Mesendoderm (in vitro differentiated cells): ENCODE measurements at regions not wholly inside any gene's neighbourhood (a gene's known extent, or its start where the extent isn't known, plus 50 kb on each side); places are given as distances from the start of the nearest gene placed in this dataset.
A peak's percentile ranks its signal among the peaks of the same experiment; 100 is the strongest.

Source experiments
- DNase-seq: peaks from one replicate; pipeline ENCODE4 v3.0.0; 2013
- H2AK5ac ChIP-seq: 2 replicates; pipeline ENCODE4 v1.6.1; 2013; ENCODE audit warnings: low read length, inconsistent platforms
- H2BK120ac ChIP-seq: 2 replicates; pipeline ENCODE4 v1.6.1; 2013; ENCODE audit warnings: low read depth, mild to moderate bottlenecking, low read length, moderate library complexity, mixed read lengths
- H2BK15ac ChIP-seq: replicated peaks from 2 replicates; pipeline ENCODE4 v1.6.1; 2013; ENCODE audit warnings: low read depth, mild to moderate bottlenecking, moderate library complexity
- H2BK5ac ChIP-seq: 2 replicates; pipeline ENCODE4 v1.6.1; 2013; ENCODE audit warnings: low read length, inconsistent platforms
- H3K18ac ChIP-seq: 2 replicates; pipeline ENCODE4 v1.6.1; 2013; ENCODE audit warnings: mild to moderate bottlenecking, low read length, mixed read lengths
- H3K23ac ChIP-seq: one replicate; pipeline ENCODE4 v1.6.1; 2013; ENCODE audit warnings: low read length
- H3K27ac ChIP-seq: 2 replicates; pipeline ENCODE4 v1.5.1; 2013; ENCODE audit warnings: low read depth, mild to moderate bottlenecking, inconsistent platforms, low read length, moderate library complexity
- H3K27me3 ChIP-seq: 2 replicates; pipeline ENCODE4 v1.6.1; 2013; ENCODE audit warnings: low read length, control low read depth, mild to moderate bottlenecking, inconsistent platforms; ENCODE audit not compliant: insufficient read depth, poor library complexity
- H3K36me3 ChIP-seq: 2 replicates; pipeline ENCODE4 v1.6.1; 2013; ENCODE audit warnings: low read length, inconsistent platforms; ENCODE audit not compliant: control insufficient read depth, insufficient read depth
- H3K4ac ChIP-seq: one replicate; pipeline ENCODE4 v1.6.1; 2013; ENCODE audit warnings: low read depth, mild to moderate bottlenecking, low read length, moderate library complexity
- H3K4me1 ChIP-seq: 2 replicates; pipeline ENCODE4 v1.6.1; 2013; ENCODE audit warnings: low read depth, low read length, inconsistent platforms; ENCODE audit not compliant: control insufficient read depth
- H3K4me2 ChIP-seq: 2 replicates; pipeline ENCODE4 v1.6.1; 2013; ENCODE audit warnings: low read length
- H3K4me3 ChIP-seq: 2 replicates; pipeline ENCODE4 v1.5.1; 2013; ENCODE audit warnings: mild to moderate bottlenecking, low read length
- H3K56ac ChIP-seq: one replicate; pipeline ENCODE4 v1.6.1; 2013; ENCODE audit warnings: low read length
- H3K79me1 ChIP-seq: 2 replicates; pipeline ENCODE4 v1.6.1; 2013; ENCODE audit warnings: low read length, inconsistent platforms
- H3K79me2 ChIP-seq: 2 replicates; pipeline ENCODE4 v1.6.1; 2013; ENCODE audit warnings: mild to moderate bottlenecking, low read length; ENCODE audit not compliant: control insufficient read depth, insufficient read depth
- H3K9ac ChIP-seq: 2 replicates; pipeline ENCODE4 v1.6.1; 2013; ENCODE audit warnings: low read length, inconsistent platforms
- H4K5ac ChIP-seq: one replicate; pipeline ENCODE4 v1.6.1; 2013; ENCODE audit warnings: low read length
- H4K8ac ChIP-seq: one replicate; pipeline ENCODE4 v1.6.1; 2013; ENCODE audit warnings: low read depth, mild to moderate bottlenecking, control low read depth, low read length, moderate library complexity
- WGBS: extraction: QIAGEN DNeasy Blood & Tissue Kit; methylation state at CpG from one replicate; pipeline ENCODE4 v1.1.7; 2013; ENCODE audit warnings: low lambda C conversion rate, missing lambda C conversion rate; ENCODE audit not compliant: insufficient coverage; ENCODE audit errors: extremely low coverage; 5-methylcytosine and 5-hydroxymethylcytosine counted together

GRCh38 chr9:31492229-31492628 lies 892.2 kb upstream of the ACO1 start:
- Histone ChIP-seq H3K4me2 (no peak overlapping the region), H3K79me1 (no peaks in the 10 kb centered on the region), H3K4me3 (no peak overlapping the region), H2AK5ac (no peak overlapping the region), H4K8ac (no peak overlapping the region), H3K36me3 (no peaks in the 10 kb centered on the region), H2BK5ac (no peak overlapping the region), H3K56ac (no peak overlapping the region), H3K4me1 (no peaks in the 10 kb centered on the region), H3K23ac (no peak overlapping the region), H2BK120ac (no peak overlapping the region), H3K4ac (no peak overlapping the region), H3K18ac (no peak overlapping the region), H3K27me3 (no peaks in the 10 kb centered on the region), H3K79me2 (no peaks in the 10 kb centered on the region), H3K27ac (no peak overlapping the region), H3K9ac (no peak overlapping the region), H4K5ac (no peak overlapping the region), H2BK15ac (no peak overlapping the region)
- DNase-seq: no peak
- no CpG with 5 or more reads among the region's 1 CpG for WGBS

DNA sequence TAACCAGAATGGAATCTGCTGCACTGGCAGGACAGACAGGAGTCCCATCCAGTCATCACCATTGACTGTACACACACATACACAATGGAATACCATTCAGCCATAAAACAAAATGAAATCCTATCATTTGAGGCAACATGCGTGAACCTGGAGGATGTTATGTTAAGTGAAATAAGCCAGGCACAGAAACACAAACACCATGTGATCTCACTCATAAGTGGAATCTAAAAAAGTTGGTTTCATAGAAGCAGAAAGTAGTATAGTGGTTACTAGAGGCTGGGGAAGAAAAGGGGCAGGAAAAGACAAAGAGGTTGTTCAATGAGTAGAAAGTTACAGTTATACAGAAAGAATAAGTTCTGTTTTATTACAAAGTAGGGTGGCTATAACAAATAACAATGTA lies 884.0 kb upstream of the ACO1 start:
- H3K56ac ChIP-seq: no peak overlapping the region
- no peak overlapping the region for H2BK15ac ChIP-seq
- H4K5ac ChIP-seq: no peak overlapping the region
- H3K79me1 ChIP-seq: no peaks in the 10 kb centered on the region
- no CpG with 5 or more reads among the region's 1 CpG for WGBS
- H4K8ac ChIP-seq: no peak overlapping the region
- H3K27ac ChIP-seq: no peak overlapping the region
- no peak overlapping the region for H2BK5ac ChIP-seq
- no peaks in the 10 kb centered on the region for H3K36me3 ChIP-seq
- H3K9ac ChIP-seq: no peak overlapping the region
- H3K4me3 ChIP-seq: no peak overlapping the region
- H3K4me1 ChIP-seq: no peaks in the 10 kb centered on the region
- DNase-seq: no peak
- no peak overlapping the region for H3K18ac ChIP-seq
- no peak overlapping the region for H3K4me2 ChIP-seq
- H3K4ac ChIP-seq: no peak overlapping the region
- no peak overlapping the region for H2AK5ac ChIP-seq
- H3K27me3 ChIP-seq: no peaks in the 10 kb centered on the region
- no peaks in the 10 kb centered on the region for H3K79me2 ChIP-seq
- no peak overlapping the region for H3K23ac ChIP-seq
- H2BK120ac ChIP-seq: no peak overlapping the region

DNA sequence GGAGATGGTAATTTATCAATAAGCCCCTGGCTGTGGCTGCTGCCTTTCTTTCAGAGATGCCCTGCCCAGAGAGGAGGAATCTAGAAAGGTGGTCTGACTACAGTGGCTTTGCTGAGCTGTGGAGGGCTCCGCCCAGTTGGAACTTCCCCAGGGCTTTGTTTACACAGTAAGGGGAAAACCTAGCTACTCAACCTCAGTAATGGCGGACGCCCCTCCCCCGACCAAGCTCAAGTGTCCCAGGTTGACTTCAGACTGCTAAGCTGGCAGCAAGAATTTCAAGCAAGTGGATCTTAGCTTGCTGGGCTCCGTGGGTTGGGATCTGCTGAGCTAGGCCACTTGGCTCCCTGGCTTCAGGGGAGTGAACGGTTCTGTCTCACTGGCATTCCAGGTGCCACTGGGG lies 865.4 kb upstream of the ACO1 start:
- Histone ChIP-seq H3K36me3 (no peaks in the 10 kb centered on the region), H3K9ac (no peak overlapping the region), H4K5ac (no peak overlapping the region), H3K4me3 (no peak overlapping the region), H3K4me2 (no peak overlapping the region), H3K27ac (no peak overlapping the region), H4K8ac (no peak overlapping the region), H2BK15ac (no peak overlapping the region), H3K4me1 (no peaks in the 10 kb centered on the region), H3K4ac (no peak overlapping the region), H2BK120ac (no peak overlapping the region), H3K27me3 (no peaks in the 10 kb centered on the region), H3K79me1 (no peaks in the 10 kb centered on the region), H3K79me2 (no peaks in the 10 kb centered on the region), H2BK5ac (no peak overlapping the region), H3K23ac (no peak overlapping the region), H2AK5ac (no peak overlapping the region), H3K18ac (no peak overlapping the region), H3K56ac (no peak overlapping the region)
- WGBS: no CpG with 5 or more reads among the region's 6 CpGs
- peak; percentile 36 for DNase-seq

GRCh38 chr9:31519424-31519823 lies 865.0 kb upstream of the ACO1 start:
- H3K56ac ChIP-seq: no peak overlapping the region
- H3K18ac ChIP-seq: no peak overlapping the region
- H3K4me3 ChIP-seq: no peak overlapping the region
- H3K79me2 ChIP-seq: no peaks in the 10 kb centered on the region
- WGBS: no CpG with 5 or more reads among the region's 5 CpGs
- H2BK15ac ChIP-seq: no peak overlapping the region
- no peak overlapping the region for H3K4me2 ChIP-seq
- H3K79me1 ChIP-seq: no peaks in the 10 kb centered on the region
- DNase-seq: no peak
- no peak overlapping the region for H4K8ac ChIP-seq
- H3K4ac ChIP-seq: no peak overlapping the region
- H3K9ac ChIP-seq: no peak overlapping the region
- no peak overlapping the region for H2AK5ac ChIP-seq
- no peaks in the 10 kb centered on the region for H3K27me3 ChIP-seq
- no peak overlapping the region for H3K23ac ChIP-seq
- H3K4me1 ChIP-seq: no peaks in the 10 kb centered on the region
- no peak overlapping the region for H3K27ac ChIP-seq
- no peaks in the 10 kb centered on the region for H3K36me3 ChIP-seq
- H2BK5ac ChIP-seq: no peak overlapping the region
- no peak overlapping the region for H4K5ac ChIP-seq
- H2BK120ac ChIP-seq: no peak overlapping the region

DNA sequence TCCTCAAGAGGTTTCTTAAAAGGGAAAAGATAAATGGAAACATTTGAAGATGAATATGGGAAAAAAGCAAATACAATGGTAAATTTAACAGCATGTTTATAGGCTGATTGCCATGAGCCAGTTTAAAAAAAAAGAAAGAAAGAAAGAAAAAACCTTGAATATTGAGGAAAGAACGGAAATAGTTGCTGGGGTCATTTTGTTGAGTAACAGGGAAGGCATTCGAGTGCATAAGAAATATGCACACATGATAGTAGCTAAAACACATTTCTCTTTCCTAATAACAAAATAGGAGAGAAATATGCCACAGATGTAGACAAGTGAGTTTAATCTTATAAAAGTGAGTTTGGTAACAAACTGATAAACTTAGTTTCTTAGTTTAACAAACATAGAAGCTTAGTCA lies 864.6 kb upstream of the ACO1 start:
- no CpG with 5 or more reads among the region's 2 CpGs for WGBS
- Histone ChIP-seq H3K4ac (no peak overlapping the region), H2BK15ac (no peak overlapping the region), H3K56ac (no peak overlapping the region), H3K79me2 (no peaks in the 10 kb centered on the region), H3K4me1 (no peaks in the 10 kb centered on the region), H3K4me2 (no peak overlapping the region), H4K5ac (no peak overlapping the region), H2AK5ac (no peak overlapping the region), H4K8ac (no peak overlapping the region), H3K4me3 (no peak overlapping the region), H3K18ac (no peak overlapping the region), H3K9ac (no peak overlapping the region), H3K27ac (no peak overlapping the region), H3K23ac (no peak overlapping the region), H2BK5ac (no peak overlapping the region), H2BK120ac (no peak overlapping the region), H3K79me1 (no peaks in the 10 kb centered on the region), H3K27me3 (no peaks in the 10 kb centered on the region), H3K36me3 (no peaks in the 10 kb centered on the region)
- no peak for DNase-seq

- H3K79me1 ChIP-seq: no peaks in the 10 kb centered on the region
- no peak overlapping the region for H3K4me2 ChIP-seq
- no peaks in the 10 kb centered on the region for H3K36me3 ChIP-seq
- no peak overlapping the region for H4K5ac ChIP-seq
- no peak overlapping the region for H3K18ac ChIP-seq
- H3K9ac ChIP-seq: no peak overlapping the region
- H3K4ac ChIP-seq: no peak overlapping the region
- H2AK5ac ChIP-seq: no peak overlapping the region
- no peak for DNase-seq
- WGBS: no CpG with 5 or more reads among the region's 3 CpGs
- H2BK15ac ChIP-seq: no peak overlapping the region
- H3K79me2 ChIP-seq: no peaks in the 10 kb centered on the region
- no peak overlapping the region for H2BK120ac ChIP-seq
- no peak overlapping the region for H3K27ac ChIP-seq
- no peak overlapping the region for H3K23ac ChIP-seq
- no peak overlapping the region for H4K8ac ChIP-seq
- H3K27me3 ChIP-seq: no peaks in the 10 kb centered on the region
- H3K4me3 ChIP-seq: no peak overlapping the region
- no peak overlapping the region for H2BK5ac ChIP-seq
- no peak overlapping the region for H3K56ac ChIP-seq
- no peaks in the 10 kb centered on the region for H3K4me1 ChIP-seq
Observed at GRCh38 chr9:31520301-31521085, 864.0 kb upstream of the ACO1 start.
